ENCODE measurements at regions not wholly inside any gene's neighbourhood (a gene's known extent, or its start where the extent isn't known, plus 50 kb on each side); places are given as distances from the start of the nearest gene placed in this dataset.
A peak's percentile ranks its signal among the peaks of the same experiment; 100 is the strongest.

GRCh38 chr6:1515280-1515679 lies 94.4 kb upstream of the FOXC1 start:
- TF ChIP-seq GATA1 (IDR thresholded peaks at IDR 0.05; ENCODE audit: low read depth, low read length) = no peak
- TF ChIP-seq POLR2A (IDR thresholded peaks at IDR 0.05; ENCODE audit: low read length) = no peak

GRCh38 chr6:1515781-1516180 lies 93.9 kb upstream of the FOXC1 start:
- TF ChIP-seq POLR2A (IDR thresholded peaks at IDR 0.05; ENCODE audit: low read length) = no peak
- TF ChIP-seq GATA1 (IDR thresholded peaks at IDR 0.05; ENCODE audit: low read depth, low read length) = no peak
- no peak for DNase-seq

More at GRCh38 chr6:1515280-1515679, 94.4 kb upstream of the FOXC1 start:
- no peak for DNase-seq

GRCh38 chr6:1516742-1517520 lies 92.8 kb upstream of the FOXC1 start:
- TF ChIP-seq GATA1 (IDR thresholded peaks at IDR 0.05; ENCODE audit: low read depth, low read length) = no peak
- TF ChIP-seq POLR2A (IDR thresholded peaks at IDR 0.05; ENCODE audit: low read length) = no peak
- no peak for DNase-seq

GRCh38 chr6:1518855-1519254 lies 90.9 kb upstream of the FOXC1 start:
- no peak for DNase-seq
- TF ChIP-seq POLR2A (IDR thresholded peaks at IDR 0.05; ENCODE audit: low read length) (no peak), GATA1 (IDR thresholded peaks at IDR 0.05; ENCODE audit: low read depth, low read length) (no peak)

GRCh38 chr6:1519597-1519996 lies 90.1 kb upstream of the FOXC1 start:
- no peak for DNase-seq
- no peak for TF ChIP-seq POLR2A (IDR thresholded peaks at IDR 0.05; ENCODE audit: low read length)
- no peak for TF ChIP-seq GATA1 (IDR thresholded peaks at IDR 0.05; ENCODE audit: low read depth, low read length)

- TF ChIP-seq POLR2A (IDR thresholded peaks at IDR 0.05; ENCODE audit: low read length) (no peak), GATA1 (IDR thresholded peaks at IDR 0.05; ENCODE audit: low read depth, low read length) (no peak)
- no peak for DNase-seq
Measured at GRCh38 chr6:1522779-1523178, 86.9 kb upstream of the FOXC1 start.

- TF ChIP-seq GATA1 (IDR thresholded peaks at IDR 0.05; ENCODE audit: low read depth, low read length) = no peak
- TF ChIP-seq POLR2A (IDR thresholded peaks at IDR 0.05; ENCODE audit: low read length) = no peak
- DNase-seq = peak; percentile 55 to 62
Measured at GRCh38 chr6:1524040-1524480, 85.7 kb upstream of the FOXC1 start.

GRCh38 chr6:1525364-1526038 lies 84.2 kb upstream of the FOXC1 start:
- TF ChIP-seq GATA1 (IDR thresholded peaks at IDR 0.05; ENCODE audit: low read depth, low read length) = no peak
- TF ChIP-seq POLR2A (IDR thresholded peaks at IDR 0.05; ENCODE audit: low read length) = no peak
- no peak for DNase-seq

- TF ChIP-seq POLR2A (IDR thresholded peaks at IDR 0.05; ENCODE audit: low read length) (no peak), GATA1 (IDR thresholded peaks at IDR 0.05; ENCODE audit: low read depth, low read length) (no peak)
- DNase-seq = no peak
Measured at GRCh38 chr6:1526398-1527072, 83.2 kb upstream of the FOXC1 start.

GRCh38 chr6:1527073-1527457 lies 82.7 kb upstream of the FOXC1 start:
- DNase-seq = no peak
- TF ChIP-seq GATA1 (IDR thresholded peaks at IDR 0.05; ENCODE audit: low read depth, low read length) (no peak), POLR2A (IDR thresholded peaks at IDR 0.05; ENCODE audit: low read length) (no peak)

- no peak for DNase-seq
- no peak for TF ChIP-seq GATA1 (IDR thresholded peaks at IDR 0.05; ENCODE audit: low read depth, low read length)
- TF ChIP-seq POLR2A (IDR thresholded peaks at IDR 0.05; ENCODE audit: low read length) = no peak
Measured at GRCh38 chr6:1535295-1535694, 74.4 kb upstream of the FOXC1 start.

GRCh38 chr6:1536526-1537429 lies 72.9 kb upstream of the FOXC1 start:
- TF ChIP-seq POLR2A (IDR thresholded peaks at IDR 0.05; ENCODE audit: low read length) (no peak), GATA1 (IDR thresholded peaks at IDR 0.05; ENCODE audit: low read depth, low read length) (no peak)
- DNase-seq = no peak

- TF ChIP-seq GATA1 (IDR thresholded peaks at IDR 0.05; ENCODE audit: low read depth, low read length) = no peak
- TF ChIP-seq POLR2A (IDR thresholded peaks at IDR 0.05; ENCODE audit: low read length) = no peak
- DNase-seq = no peak
Measured at GRCh38 chr6:1538369-1538768, 71.3 kb upstream of the FOXC1 start.
